Natural killer cell (primary cell): ENCODE measurements at regions not wholly inside any gene's neighbourhood (a gene's known extent, or its start where the extent isn't known, plus 50 kb on each side); places are given as distances from the start of the nearest gene placed in this dataset.

Experiments used
- ATAC-seq, 3 donors: fragments of 150-1000 bp in 2 of 3; fragments of 200-7000 bp in 1 of 3; cut with Tn5 transposase; 1 replicate in 1 of 3; 2 replicates in 2 of 3; pipeline ENCODE4 v1.10.0; 2021; ENCODE audit warnings: mild to moderate bottlenecking in 2 of 3, moderate library complexity in 2 of 3
- DNase-seq, 2 donors: peaks; one replicate each; pipeline versions ENCODE4 v3.0.0 to v3.0.0-alpha.2; 2013 to 2021; ENCODE audit warnings: mixed read lengths in 1 of 2
- H3K27ac ChIP-seq: one replicate; pipeline ENCODE4 v1.5.1; 2013; ENCODE audit warnings: mild to moderate bottlenecking, low read length
- H3K27me3 ChIP-seq: one replicate; pipeline ENCODE4 v1.6.1; 2013; ENCODE audit warnings: low read length; ENCODE audit not compliant: control insufficient read depth, insufficient read depth
- H3K36me3 ChIP-seq: one replicate; pipeline ENCODE4 v1.6.1; 2013; ENCODE audit warnings: low read length; ENCODE audit not compliant: control insufficient read depth, insufficient read depth
- H3K4me1 ChIP-seq: one replicate; pipeline ENCODE4 v1.6.1; 2013; ENCODE audit warnings: low read length; ENCODE audit not compliant: control insufficient read depth, insufficient read depth
- H3K4me3 ChIP-seq: one replicate; pipeline ENCODE4 v1.5.1; 2013; ENCODE audit warnings: low read length
- H3K9me3 ChIP-seq: one replicate; pipeline ENCODE4 v1.6.1; 2013; ENCODE audit warnings: low read length; ENCODE audit not compliant: control insufficient read depth, insufficient read depth
- H3K27ac Mint-ChIP-seq, 2 donors: one replicate each; pipeline ENCODE4 v1.8.0; 2022; ENCODE audit warnings: mild to moderate bottlenecking in 2 of 2, mixed read lengths in 2 of 2, moderate library complexity in 1 of 2
- H3K27me3 Mint-ChIP-seq, 2 donors: one replicate each; pipeline ENCODE4 v1.8.0; 2022; ENCODE audit warnings: low read depth in 2 of 2, mixed read lengths in 2 of 2
- H3K36me3 Mint-ChIP-seq: one replicate; pipeline ENCODE4 v1.8.0; 2022; ENCODE audit warnings: mixed read lengths
- H3K4me1 Mint-ChIP-seq, 2 donors: one replicate each; pipeline ENCODE4 v1.8.0; 2022; ENCODE audit warnings: mixed read lengths in 2 of 2
- H3K4me3 Mint-ChIP-seq: one replicate; pipeline ENCODE4 v1.8.0; 2022; ENCODE audit warnings: mild to moderate bottlenecking, moderate library complexity, mixed read lengths
- H3K9me3 Mint-ChIP-seq, 2 donors: one replicate each; pipeline ENCODE4 v1.8.0; 2022; ENCODE audit warnings: mixed read lengths in 2 of 2
- CTCF ChIP-seq: fragments of 200-600 bp; IDR thresholded peaks from one replicate; pipeline ENCODE4 v1.8.0; 2022; ENCODE audit warnings: antibody characterized with exemption
- WGBS: methylation state at CpG from one replicate; pipeline ENCODE4 v1.1.7; 2013; ENCODE audit warnings: missing lambda C conversion rate; ENCODE audit not compliant: insufficient coverage; 5-methylcytosine and 5-hydroxymethylcytosine counted together
- intact Hi-C: fragments of 100-400 bp; cut with micrococcal nuclease; formaldehyde crosslinking; loops from one replicate; pipeline ENCODE4 v1.14.2; 2022

GRCh38 chr16:73713778-73714495 lies 582.7 kb upstream of the PSMD7 start:
- ATAC-seq: no peak
- no peaks in the 10 kb centered on the region for H3K4me1 Mint-ChIP-seq
- Histone ChIP-seq H3K27me3 (no peaks in the 10 kb centered on the region), H3K4me3 (no peak overlapping the region), H3K27ac (no peak overlapping the region), H3K9me3 (no peaks in the 10 kb centered on the region), H3K4me1 (no peaks in the 10 kb centered on the region), H3K36me3 (no peaks in the 10 kb centered on the region)
- no peak for TF ChIP-seq CTCF
- 89% methylated on average over 12 of the region's 12 CpGs for WGBS
- no peaks in the 10 kb centered on the region for H3K27me3 Mint-ChIP-seq
- no peak overlapping the region for H3K4me3 Mint-ChIP-seq
- DNase-seq: no peak
- no peak overlapping the region for H3K27ac Mint-ChIP-seq
- H3K36me3 Mint-ChIP-seq: no peaks in the 10 kb centered on the region
- intact Hi-C loops: no loop called here
- no peaks in the 10 kb centered on the region for H3K9me3 Mint-ChIP-seq

- Histone ChIP-seq H3K4me3 (no peak overlapping the region), H3K27me3 (no peaks in the 10 kb centered on the region), H3K27ac (no peak overlapping the region), H3K9me3 (no peaks in the 10 kb centered on the region), H3K4me1 (no peaks in the 10 kb centered on the region), H3K36me3 (no peaks in the 10 kb centered on the region)
- intact Hi-C loops: no loop called here
- Mint-ChIP-seq H3K9me3 (no peaks in the 10 kb centered on the region), H3K4me3 (no peak overlapping the region), H3K4me1 (no peaks in the 10 kb centered on the region), H3K36me3 (no peaks in the 10 kb centered on the region), H3K27me3 (no peaks in the 10 kb centered on the region), H3K27ac (no peak overlapping the region)
- 80% methylated on average over 7 of the region's 8 CpGs for WGBS
- ATAC-seq: no peak
- DNase-seq: no peak
- no peak for TF ChIP-seq CTCF
These were observed 583.4 kb upstream of the PSMD7 start for GRCh38 chr16:73713251-73713650.

- WGBS: 84% methylated on average over 3 of the region's 4 CpGs
- DNase-seq (no peak), ATAC-seq (no peak)
- H3K27me3 Mint-ChIP-seq: no peaks in the 10 kb centered on the region
- no peak overlapping the region for H3K4me3 ChIP-seq
- H3K4me3 Mint-ChIP-seq: no peak overlapping the region
- no peak for TF ChIP-seq CTCF
- H3K27me3 ChIP-seq: no peaks in the 10 kb centered on the region
- H3K4me1 Mint-ChIP-seq: no peaks in the 10 kb centered on the region
- no peaks in the 10 kb centered on the region for H3K9me3 ChIP-seq
- no peaks in the 10 kb centered on the region for H3K4me1 ChIP-seq
- H3K36me3 ChIP-seq: no peaks in the 10 kb centered on the region
- no peaks in the 10 kb centered on the region for H3K36me3 Mint-ChIP-seq
- H3K9me3 Mint-ChIP-seq: peaks cover 0 to 2% of the 10 kb centered on the region in 2 donors
- H3K27ac Mint-ChIP-seq: no peak overlapping the region
- H3K27ac ChIP-seq: no peak overlapping the region
- intact Hi-C loops: no loop called here
These were observed 585.1 kb upstream of the PSMD7 start for GRCh38 chr16:73711406-73712080.
